Hepatocyte (in vitro differentiated cells): ENCODE measurements at regions not wholly inside any gene's neighbourhood (a gene's known extent, or its start where the extent isn't known, plus 50 kb on each side); places are given as distances from the start of the nearest gene placed in this dataset.

ENCODE experiments used
- DNase-seq: peaks from one replicate; pipeline ENCODE4 v3.0.0-alpha.2; 2016; ENCODE audit warnings: low spot score
- H2AFZ ChIP-seq: fragments of 200-600 bp; sonication (generic); 2 replicates; pipeline ENCODE4 v1.6.0; 2016; ENCODE audit warnings: antibody characterized with exemption, mild to moderate bottlenecking
- H3K27ac ChIP-seq: fragments of 200-600 bp; sonication (generic); 2 replicates; pipeline ENCODE4 v1.5.1; 2016; ENCODE audit warnings: mild to moderate bottlenecking
- H3K27me3 ChIP-seq: fragments of 200-600 bp; sonication (generic); 2 replicates; pipeline ENCODE4 v1.6.1; 2016
- H3K36me3 ChIP-seq: fragments of 200-600 bp; sonication (generic); replicated peaks from 2 replicates; pipeline ENCODE4 v1.5.1; 2016; ENCODE audit warnings: low read depth; ENCODE audit not compliant: insufficient read depth
- H3K4me1 ChIP-seq: fragments of 200-600 bp; sonication (generic); 2 replicates; pipeline ENCODE4 v1.5.1; 2016; ENCODE audit warnings: mild to moderate bottlenecking, moderate library complexity; ENCODE audit not compliant: insufficient read depth
- H3K4me2 ChIP-seq: fragments of 200-600 bp; sonication (generic); 2 replicates; pipeline ENCODE4 v1.6.0; 2016
- H3K4me3 ChIP-seq: fragments of 200-600 bp; sonication (generic); 2 replicates; pipeline ENCODE4 v1.5.1; 2016; ENCODE audit warnings: mild to moderate bottlenecking
- H3K79me2 ChIP-seq: fragments of 200-600 bp; sonication (generic); 2 replicates; pipeline ENCODE4 v1.6.0; 2017; ENCODE audit warnings: mild to moderate bottlenecking
- H3K9me2 ChIP-seq: fragments of 200-600 bp; sonication (generic); replicated peaks from 2 replicates; pipeline ENCODE4 v1.6.0; 2017; ENCODE audit warnings: mild to moderate bottlenecking; ENCODE audit not compliant: insufficient read depth
- H3K9me3 ChIP-seq: fragments of 200-600 bp; sonication (generic); 2 replicates; pipeline ENCODE4 v1.5.1; 2016; ENCODE audit warnings: low read depth, mild to moderate bottlenecking
- H4K20me1 ChIP-seq: fragments of 200-600 bp; sonication (generic); 2 replicates; pipeline ENCODE4 v1.6.0; 2016; ENCODE audit warnings: mild to moderate bottlenecking; ENCODE audit not compliant: insufficient read depth, poor library complexity, severe bottlenecking
- CTCF ChIP-seq: fragments of 200-600 bp; sonication (generic); IDR thresholded peaks from 2 replicates; pipeline ENCODE4 v1.5.1; 2016; ENCODE audit warnings: antibody characterized with exemption, mild to moderate bottlenecking; ENCODE audit not compliant: poor library complexity
- EZH2 ChIP-seq: fragments of 200-600 bp; sonication (generic); IDR thresholded peaks from 2 replicates; pipeline ENCODE4 v1.6.1; 2016; ENCODE audit warnings: antibody characterized with exemption, mild to moderate bottlenecking, borderline replicate concordance
- EZH2phosphoT487 ChIP-seq: fragments of 200-600 bp; sonication (generic); IDR thresholded peaks from one replicate; pipeline ENCODE4 v1.6.1; 2018; ENCODE audit warnings: antibody characterized with exemption, mild to moderate bottlenecking, low read depth, moderate library complexity; ENCODE audit not compliant: unreplicated experiment, severe bottlenecking
- WGBS: methylation state at CpG from one replicate; pipeline ENCODE4 v1.1.6; 2016; ENCODE audit warnings: low lambda C conversion rate; ENCODE audit errors: missing lambda C conversion rate; 5-methylcytosine and 5-hydroxymethylcytosine counted together

DNA sequence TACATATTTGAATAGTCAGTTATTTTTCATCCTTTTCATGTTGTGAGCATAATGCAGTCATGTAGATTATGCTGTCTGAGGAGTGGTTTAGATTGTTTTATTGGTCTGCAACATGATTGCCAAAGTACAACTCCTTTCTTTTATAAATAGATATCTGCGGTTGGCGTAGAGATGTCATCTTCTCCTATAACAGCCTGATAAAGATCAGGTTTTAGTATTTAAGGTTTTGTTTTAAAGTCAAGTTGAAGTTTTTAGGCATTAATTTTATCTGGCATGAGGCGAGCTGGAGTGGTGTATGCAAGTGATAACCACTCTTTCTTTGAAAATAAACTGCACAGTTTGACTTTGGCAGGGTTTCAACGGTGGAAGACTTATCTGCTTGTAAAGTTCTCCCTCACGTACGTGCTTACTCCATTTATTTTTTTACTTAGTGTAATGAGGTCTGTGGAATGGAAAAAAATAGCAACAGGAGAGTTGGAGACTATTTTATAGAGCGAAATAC, 126.3 kb downstream of the FBXO8 start:
- 35% methylated on average over 7 of the region's 7 CpGs for WGBS

GRCh38 chr4:174156239-174156826, 127.1 kb downstream of the FBXO8 start:
- Histone ChIP-seq H3K79me2 (no peaks in the 10 kb centered on the region), H3K27ac (peak overlapping the region; percentile 74), H3K9me3 (no peaks in the 10 kb centered on the region), H4K20me1 (no peaks in the 10 kb centered on the region), H3K9me2 (no peaks in the 10 kb centered on the region), H3K4me2 (peak overlapping the region; percentile 37), H2AFZ (no peak overlapping the region), H3K27me3 (no peaks in the 10 kb centered on the region), H3K4me1 (no peaks in the 10 kb centered on the region), H3K4me3 (no peak overlapping the region), H3K36me3 (no peaks in the 10 kb centered on the region)
- TF ChIP-seq EZH2phosphoT487 (no peak), CTCF (peak; percentile 73)
- DNase-seq, result peak; percentile 67
- WGBS, result 21% methylated on average over 3 of the region's 3 CpGs

More for the DNA sequence above, 126.3 kb downstream of the FBXO8 start:
- Histone ChIP-seq H3K4me1 (no peaks in the 10 kb centered on the region), H2AFZ (no peak overlapping the region), H3K4me3 (no peak overlapping the region), H3K9me2 (no peaks in the 10 kb centered on the region), H3K4me2 (peak overlapping the region; percentile 37), H3K27me3 (no peaks in the 10 kb centered on the region), H3K79me2 (no peaks in the 10 kb centered on the region), H4K20me1 (no peaks in the 10 kb centered on the region), H3K36me3 (no peaks in the 10 kb centered on the region), H3K9me3 (no peaks in the 10 kb centered on the region), H3K27ac (peak overlapping the region; percentile 5)
- peak; percentile 38 for DNase-seq
- no peak for TF ChIP-seq CTCF
- TF ChIP-seq EZH2phosphoT487, result no peak
- TF ChIP-seq EZH2, result no peak

- 46% methylated on average over 5 of the region's 5 CpGs for WGBS
- no peak overlapping the region for H2AFZ ChIP-seq
- no peaks in the 10 kb centered on the region for H3K4me1 ChIP-seq
- no peaks in the 10 kb centered on the region for H3K9me2 ChIP-seq
- no peaks in the 10 kb centered on the region for H3K27me3 ChIP-seq
- TF ChIP-seq CTCF (no peak), EZH2 (no peak), EZH2phosphoT487 (no peak)
- H3K4me2 ChIP-seq, result peak overlapping the region; percentile 59
- H3K36me3 ChIP-seq, result no peaks in the 10 kb centered on the region
- peak overlapping the region; percentile 2 for H3K4me3 ChIP-seq
- H3K27ac ChIP-seq, result peak overlapping the region; percentile 74
- no peaks in the 10 kb centered on the region for H4K20me1 ChIP-seq
- H3K79me2 ChIP-seq, result no peaks in the 10 kb centered on the region
- no peaks in the 10 kb centered on the region for H3K9me3 ChIP-seq
- DNase-seq, result peak; percentile 42
Observed at GRCh38 chr4:174154215-174154854, 129.1 kb downstream of the FBXO8 start.
